Testis (tissue), 2 donors: ENCODE measurements at regions not wholly inside any gene's neighbourhood (a gene's known extent, or its start where the extent isn't known, plus 50 kb on each side); places are given as distances from the start of the nearest gene placed in this dataset.

ENCODE experiments used
- CTCF ChIP-seq, 3 experiments: fragments of 450-650 bp in 2 of 3; fragments of 200-600 bp in 1 of 3; sonication (generic) in 1 of 3; IDR thresholded peaks; one replicate each; pipeline ENCODE4 v1.5.1; 2016 to 2019; ENCODE audit warnings: antibody characterized with exemption in 3 of 3, mild to moderate bottlenecking in 2 of 3, moderate library complexity in 1 of 3
- POLR2A ChIP-seq: fragments of 450-650 bp; IDR thresholded peaks from one replicate; pipeline ENCODE4 v1.6.1; 2017; ENCODE audit warnings: antibody characterized with exemption, mild to moderate bottlenecking, moderate library complexity

GRCh38 chr11:11086979-11087378 is 229.1 kb upstream of the ZBED5 start:
- TF ChIP-seq CTCF (IDR thresholded peaks at IDR 0.05) (no peak), POLR2A (no peak)
